Ovary (tissue), 7 donors: ENCODE measurements at regions not wholly inside any gene's neighbourhood (a gene's known extent, or its start where the extent isn't known, plus 50 kb on each side); places are given as distances from the start of the nearest gene placed in this dataset.

Experiments
- DNase-seq, 5 donors: peaks; one replicate each; pipeline ENCODE4 v3.0.0-alpha.2; 2019 to 2020
- H3K27ac ChIP-seq, 2 donors: fragments of 200-600 bp; one replicate each; pipeline versions ENCODE4 v1.5.1 to v1.8.0; 2019 to 2022
- H3K27me3 ChIP-seq: fragments of 200-600 bp; one replicate; pipeline ENCODE4 v1.8.0; 2022
- H3K36me3 ChIP-seq: fragments of 200-600 bp; sonication (generic); one replicate; pipeline ENCODE4 v1.5.1; 2019
- H3K4me1 ChIP-seq: one replicate; pipeline ENCODE4 v1.8.1; 2013; ENCODE audit warnings: mild to moderate bottlenecking, moderate library complexity; ENCODE audit not compliant: insufficient read depth
- H3K4me3 ChIP-seq: fragments of 200-600 bp; sonication (generic); one replicate; pipeline ENCODE4 v1.5.1; 2017
- H3K9me3 ChIP-seq, 2 donors: fragments of 200-600 bp in 1 of 2; sonication (generic) in 1 of 2; one replicate each; pipeline versions ENCODE4 v1.5.1 to v1.8.1; 2013 to 2019; ENCODE audit warnings: mild to moderate bottlenecking in 1 of 2, moderate library complexity in 1 of 2
- CTCF ChIP-seq, 3 donors: fragments of 450-650 bp in 2 of 3; fragments of 200-600 bp in 1 of 3; IDR thresholded peaks; one replicate each; pipeline versions ENCODE4 v1.5.1 to v1.8.0; 2016 to 2022; ENCODE audit warnings: antibody characterized with exemption in 3 of 3, mild to moderate bottlenecking in 1 of 3
- EP300 ChIP-seq: sonication (generic); formaldehyde crosslinking; IDR thresholded peaks from one replicate; pipeline ENCODE4 v1.6.1; 2017; ENCODE audit warnings: antibody characterized with exemption
- POLR2A ChIP-seq: fragments of 450-650 bp; IDR thresholded peaks from one replicate; pipeline ENCODE4 v1.6.1; 2017; ENCODE audit warnings: antibody characterized with exemption, mild to moderate bottlenecking, moderate library complexity
- WGBS, 3 donors: extraction: QIAGEN DNeasy Blood & Tissue Kit in 1 of 3; methylation state at CpG; one replicate each; pipeline versions ENCODE4 v1.1.5 to v1.1.7; 2013 to 2017; 5-methylcytosine and 5-hydroxymethylcytosine counted together
- intact Hi-C, 4 donors: fragments of 100-400 bp; cut with DNase I; formaldehyde crosslinking; loops; one replicate each; pipeline versions ENCODE4 v1.11.0 to v1.15.1; 2022 to 2023
- donor health status: DM: no; HTN: no; CAD: no; lungs with moderate emphysema.
- donor health status: DM: no; HTN: no; CAD: no.
- donor health status: Bipolar disorder and iron deficiency.
- donor health status: DM: no; HTN: no; CAD: no.
- donor health status: DM: yes; HTN: yes; CAD: no.

GRCh38 chr1:224504297-224505041, 69.9 kb upstream of the WDR26 start:
- 79 to 83% (median 82%) methylated on average over 4 of the region's 4 CpGs for WGBS, 3 donors
- TF ChIP-seq EP300 (no peak), CTCF (IDR thresholded peaks at IDR 0.05) (no peak), POLR2A (no peak)
- no peak overlapping the region for H3K27ac ChIP-seq
- no peaks in the 10 kb centered on the region for H3K36me3 ChIP-seq
- no peak overlapping the region for H3K4me3 ChIP-seq
- H3K9me3 ChIP-seq: no peaks in the 10 kb centered on the region
- DNase-seq: no peak
- intact Hi-C loops: no loop called here
- H3K4me1 ChIP-seq: peaks cover 14% of the 10 kb centered on the region
- H3K27me3 ChIP-seq: no peaks in the 10 kb centered on the region

GRCh38 chr1:224505454-224506093, 71.0 kb upstream of the WDR26 start:
- Histone ChIP-seq H3K27ac (no peak overlapping the region), H3K9me3 (no peaks in the 10 kb centered on the region), H3K4me1 (peaks cover 14% of the 10 kb centered on the region), H3K36me3 (no peaks in the 10 kb centered on the region), H3K4me3 (no peak overlapping the region), H3K27me3 (no peaks in the 10 kb centered on the region)
- no peak for TF ChIP-seq EP300
- TF ChIP-seq CTCF (IDR thresholded peaks at IDR 0.05): no peak
- TF ChIP-seq POLR2A: no peak
- WGBS, 3 donors: 67 to 81% (median 74%) methylated on average over 3 of the region's 3 CpGs
- intact Hi-C loops: no loop called here
- no peak for DNase-seq

GRCh38 chr1:224506141-224506814, 71.7 kb upstream of the WDR26 start:
- WGBS, 3 donors: 76 to 84% (median 79%) methylated on average over 18 of the region's 18 CpGs
- intact Hi-C loops: no loop called here
- H3K36me3 ChIP-seq: no peaks in the 10 kb centered on the region
- no peak for TF ChIP-seq CTCF (IDR thresholded peaks at IDR 0.05)
- no peak for TF ChIP-seq EP300
- no peak for TF ChIP-seq POLR2A
- DNase-seq: no peak
- peaks cover 14% of the 10 kb centered on the region for H3K4me1 ChIP-seq
- H3K27ac ChIP-seq: no peak overlapping the region
- H3K27me3 ChIP-seq: no peaks in the 10 kb centered on the region
- H3K9me3 ChIP-seq: no peaks in the 10 kb centered on the region
- no peak overlapping the region for H3K4me3 ChIP-seq

- H3K36me3 ChIP-seq: no peaks in the 10 kb centered on the region
- TF ChIP-seq EP300: no peak
- no peak for TF ChIP-seq CTCF (IDR thresholded peaks at IDR 0.05)
- no peak for TF ChIP-seq POLR2A
- H3K27me3 ChIP-seq: no peaks in the 10 kb centered on the region
- intact Hi-C loops: no loop called here
- H3K4me1 ChIP-seq: peaks cover 9% of the 10 kb centered on the region
- WGBS, 3 donors: 48 to 58% (median 50%) methylated on average over 2 of the region's 2 CpGs
- no peaks in the 10 kb centered on the region for H3K9me3 ChIP-seq
- no peak overlapping the region for H3K4me3 ChIP-seq
- H3K27ac ChIP-seq: no peak overlapping the region
- DNase-seq: no peak
These were observed 73.3 kb upstream of the WDR26 start for GRCh38 chr1:224507771-224508523.
